HG03103 (cell line): ENCODE measurements at regions not wholly inside any gene's neighbourhood (a gene's known extent, or its start where the extent isn't known, plus 50 kb on each side); places are given as distances from the start of the nearest gene placed in this dataset.

ENCODE experiments used
- ATAC-seq: cut with Tn5 transposase; IDR thresholded peaks from one replicate; pipeline ENCODE4 v1.9.1; 2021; ENCODE audit warnings: low read depth; ENCODE audit not compliant: unreplicated experiment

DNA sequence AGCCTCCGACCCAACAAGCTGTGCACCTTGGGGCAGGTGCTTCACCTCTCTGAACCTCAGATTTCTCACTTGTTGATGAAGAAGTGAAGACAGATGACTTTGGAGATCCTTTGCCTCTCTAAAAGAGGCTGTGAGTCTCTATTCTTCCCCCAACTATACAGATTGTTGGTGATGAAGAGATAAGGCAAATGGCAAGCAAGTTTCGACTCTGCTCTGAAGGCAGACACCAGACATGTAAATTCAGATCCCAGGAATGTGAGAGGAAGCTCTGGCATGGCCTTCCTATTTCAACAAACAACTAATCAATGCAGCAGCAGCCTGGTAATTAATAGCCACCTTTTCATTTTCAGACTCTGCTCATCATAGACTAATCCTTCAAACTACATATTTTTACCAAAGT is 74.2 kb upstream of the EGR2 start:
- no peak for ATAC-seq

DNA sequence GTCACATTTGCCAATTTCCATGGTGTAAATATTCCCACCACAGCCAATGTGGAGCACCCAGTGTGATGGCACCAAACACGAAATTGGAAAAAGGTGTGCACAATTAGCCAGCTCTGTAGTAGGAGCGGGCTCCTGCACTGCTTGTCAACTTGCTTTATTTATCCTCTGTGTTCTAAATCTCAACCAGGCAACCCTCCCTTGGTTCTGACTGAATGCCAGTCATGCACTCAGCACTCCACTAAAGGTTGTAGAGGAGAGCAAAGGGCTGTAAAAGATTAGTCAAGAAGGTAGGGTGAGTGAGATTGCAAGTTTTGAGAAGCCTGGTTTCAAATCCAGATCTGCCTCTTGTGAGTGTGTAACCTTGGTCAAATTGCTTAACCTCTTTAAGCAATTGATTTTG is 71.5 kb upstream of the EGR2 start:
- no peak for ATAC-seq

DNA sequence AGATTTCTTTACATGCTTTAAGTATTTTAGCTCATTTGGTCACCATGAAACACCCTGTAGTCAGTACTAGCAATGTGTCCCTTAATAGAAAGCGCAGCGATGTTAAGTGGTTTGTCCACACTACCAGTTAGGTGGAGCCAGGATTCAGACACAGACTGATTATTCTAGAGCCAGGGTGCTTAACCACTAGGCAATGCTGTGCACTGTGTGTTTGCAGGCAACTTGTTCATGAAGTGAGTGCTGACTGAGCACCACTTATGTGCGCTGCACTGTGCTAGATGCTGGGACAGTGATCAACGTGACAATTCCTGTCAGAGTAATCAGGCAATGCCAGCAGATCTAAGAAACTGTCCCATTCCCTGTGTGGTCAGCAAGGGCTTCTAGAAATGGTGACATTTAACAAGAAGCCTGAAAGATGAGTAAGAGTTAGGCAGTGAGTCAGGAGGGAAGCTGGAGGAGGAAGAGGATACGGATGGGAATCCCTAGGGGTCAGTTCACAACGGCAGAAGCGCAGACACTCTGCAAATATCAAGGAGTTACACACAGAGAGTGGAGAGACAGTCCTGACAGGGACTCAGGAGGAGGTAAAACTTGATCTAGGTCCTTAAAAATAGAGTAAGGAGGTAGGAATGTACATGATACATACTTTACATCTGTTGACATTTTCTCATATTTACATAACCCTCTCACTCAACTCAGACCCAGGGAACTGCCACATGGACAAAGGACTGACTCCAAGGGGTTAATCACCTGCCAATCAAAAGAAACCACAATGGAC is 69.7 kb upstream of the EGR2 start:
- ATAC-seq = no peak

DNA sequence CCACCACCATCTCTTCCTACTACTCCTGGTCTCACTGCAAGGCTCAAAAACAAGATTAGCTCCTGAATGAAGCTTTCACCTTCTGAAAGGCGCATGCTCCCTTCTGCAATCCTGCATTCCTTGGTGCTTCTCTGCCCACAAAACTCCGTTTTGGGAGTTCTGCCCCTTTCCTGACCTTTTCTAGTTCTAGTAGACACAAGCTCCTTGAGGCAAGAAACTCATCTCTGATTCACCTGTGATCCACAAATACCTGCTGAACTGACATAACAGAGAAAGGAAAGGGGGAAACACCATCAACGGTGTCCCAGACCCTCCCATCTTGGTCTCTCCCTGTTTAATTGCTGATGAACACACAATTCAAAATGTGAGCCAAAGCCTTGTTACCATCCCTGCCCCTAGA is 64.0 kb upstream of the EGR2 start:
- ATAC-seq = no peak

DNA sequence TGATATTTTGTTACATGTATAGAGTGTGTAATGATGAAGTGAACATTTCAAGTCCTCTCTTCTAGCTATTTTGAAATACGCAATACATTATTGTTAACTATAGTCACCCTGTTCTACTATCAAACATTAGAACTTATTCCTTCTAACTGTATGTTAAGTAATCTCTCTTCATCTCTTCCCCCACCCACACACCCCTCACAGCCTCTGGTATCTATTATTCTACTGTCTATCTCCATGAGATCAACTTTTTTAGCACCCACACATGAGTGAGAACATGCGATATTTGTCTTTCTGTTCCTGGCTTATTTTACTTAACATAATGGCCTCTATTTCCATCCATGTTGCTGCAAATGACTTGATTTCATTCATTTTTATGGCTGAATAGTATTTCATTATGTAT is 57.7 kb upstream of the EGR2 start:
- no peak for ATAC-seq

DNA sequence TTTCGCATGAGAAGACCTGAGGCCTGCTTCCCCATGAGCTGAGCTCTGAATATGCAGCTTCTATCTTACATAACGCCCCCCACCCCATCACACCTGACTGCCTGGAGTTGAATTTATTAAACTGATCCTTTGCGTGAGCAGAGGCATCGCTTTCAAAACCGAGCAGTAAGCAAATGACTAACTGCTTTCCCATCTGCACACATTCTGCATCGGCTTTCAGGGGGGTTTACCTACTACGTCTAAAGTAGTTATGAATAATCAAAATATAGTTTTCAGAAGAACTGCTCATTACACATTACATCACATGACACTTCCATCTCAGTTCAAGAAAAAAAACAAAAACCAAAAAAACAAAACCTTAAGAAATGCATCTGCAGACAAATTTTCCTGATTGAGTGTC is 54.7 kb upstream of the EGR2 start:
- ATAC-seq = peak; percentile 52

DNA sequence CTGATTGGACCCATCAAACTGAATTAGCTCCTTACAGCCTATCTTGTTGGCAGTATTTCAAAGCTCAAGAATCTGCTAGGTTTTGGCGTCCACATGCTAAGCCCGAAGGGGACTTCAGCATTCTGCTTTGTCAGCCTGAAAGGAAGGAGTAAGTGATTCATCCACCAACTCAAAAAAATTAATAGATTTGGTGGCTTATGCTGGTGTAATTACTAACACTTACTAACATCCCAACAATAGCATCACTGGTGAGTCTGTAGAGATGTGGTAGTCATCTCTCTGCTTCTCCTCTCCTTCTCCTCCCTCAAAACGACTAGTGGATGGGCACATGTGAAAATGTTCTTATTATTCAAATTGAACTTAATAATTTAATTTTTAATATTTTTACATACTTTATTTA is 53.8 kb upstream of the EGR2 start:
- ATAC-seq = no peak

DNA sequence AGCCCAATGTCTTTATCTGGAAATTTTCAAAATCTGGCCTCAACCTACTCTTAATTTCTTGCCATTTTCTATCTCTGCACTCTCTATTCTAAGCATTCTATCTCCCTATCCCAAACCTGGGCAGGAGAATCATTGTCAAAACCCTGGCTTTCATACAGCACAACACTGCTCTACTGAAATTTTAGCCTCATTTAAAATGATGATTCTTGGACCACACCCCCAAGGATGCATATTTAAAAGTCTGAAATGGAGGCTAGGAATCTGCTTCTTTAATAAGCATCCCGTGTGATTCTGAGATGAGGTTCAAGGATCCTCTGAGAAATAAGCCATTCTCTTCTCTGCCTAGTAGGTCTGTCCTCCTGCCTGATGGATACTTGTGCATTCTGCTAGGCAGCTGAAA is 50.8 kb upstream of the EGR2 start:
- no peak for ATAC-seq

DNA sequence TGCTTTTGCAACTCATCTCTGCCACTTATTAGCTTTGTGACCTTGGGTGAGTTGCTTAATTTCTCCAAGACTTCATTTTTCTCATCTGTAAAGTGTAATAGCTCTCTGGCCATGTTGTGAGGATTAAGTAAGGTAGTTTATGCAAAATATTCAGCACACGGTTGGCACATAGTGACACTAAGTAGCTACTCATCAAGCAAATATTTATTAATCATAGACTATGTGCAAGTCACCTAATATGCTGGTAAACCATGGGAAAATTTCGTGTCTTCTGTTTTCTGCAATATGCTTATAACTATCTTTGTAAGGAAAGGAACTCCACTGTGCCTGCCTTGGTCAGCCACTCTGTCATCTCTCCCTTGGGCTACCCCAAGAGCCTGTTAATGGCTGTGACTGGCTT is 50.3 kb upstream of the EGR2 start:
- no peak for ATAC-seq
